ENCODE measurements at regions not wholly inside any gene's neighbourhood (a gene's known extent, or its start where the extent isn't known, plus 50 kb on each side); places are given as distances from the start of the nearest gene placed in this dataset.

DNA sequence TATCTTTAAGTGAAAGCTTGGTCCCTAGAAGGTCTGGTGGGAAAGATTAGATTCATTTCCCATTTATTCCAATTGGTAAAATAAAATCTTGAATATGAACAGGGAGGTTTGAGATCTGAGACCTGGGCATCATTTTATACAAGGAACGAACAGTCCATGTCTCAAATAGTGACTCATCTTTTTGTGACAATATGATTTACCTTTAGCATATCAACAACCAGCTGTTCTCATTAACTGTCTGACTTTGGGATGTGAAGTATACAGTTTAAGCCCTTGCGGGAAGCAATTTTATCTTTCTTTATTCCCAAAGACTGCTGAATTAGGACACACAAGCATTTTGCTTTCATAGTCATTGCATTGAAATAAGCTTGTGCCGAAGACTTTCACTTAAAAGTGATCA is 691.6 kb downstream of the ETS1 start:
- no peak for TF ChIP-seq SMC3 (conservative IDR thresholded peaks at IDR 0.05; ENCODE audit: poor library complexity)
- TF ChIP-seq MXI1 (conservative IDR thresholded peaks at IDR 0.05; ENCODE audit: poor library complexity, severe bottlenecking) = no peak
- no peak for TF ChIP-seq EZH2 (IDR thresholded peaks at IDR 0.05; ENCODE audit: borderline replicate concordance, insufficient read depth, low read length, poor library complexity, severe bottlenecking)
- TF ChIP-seq, protein P1, sequence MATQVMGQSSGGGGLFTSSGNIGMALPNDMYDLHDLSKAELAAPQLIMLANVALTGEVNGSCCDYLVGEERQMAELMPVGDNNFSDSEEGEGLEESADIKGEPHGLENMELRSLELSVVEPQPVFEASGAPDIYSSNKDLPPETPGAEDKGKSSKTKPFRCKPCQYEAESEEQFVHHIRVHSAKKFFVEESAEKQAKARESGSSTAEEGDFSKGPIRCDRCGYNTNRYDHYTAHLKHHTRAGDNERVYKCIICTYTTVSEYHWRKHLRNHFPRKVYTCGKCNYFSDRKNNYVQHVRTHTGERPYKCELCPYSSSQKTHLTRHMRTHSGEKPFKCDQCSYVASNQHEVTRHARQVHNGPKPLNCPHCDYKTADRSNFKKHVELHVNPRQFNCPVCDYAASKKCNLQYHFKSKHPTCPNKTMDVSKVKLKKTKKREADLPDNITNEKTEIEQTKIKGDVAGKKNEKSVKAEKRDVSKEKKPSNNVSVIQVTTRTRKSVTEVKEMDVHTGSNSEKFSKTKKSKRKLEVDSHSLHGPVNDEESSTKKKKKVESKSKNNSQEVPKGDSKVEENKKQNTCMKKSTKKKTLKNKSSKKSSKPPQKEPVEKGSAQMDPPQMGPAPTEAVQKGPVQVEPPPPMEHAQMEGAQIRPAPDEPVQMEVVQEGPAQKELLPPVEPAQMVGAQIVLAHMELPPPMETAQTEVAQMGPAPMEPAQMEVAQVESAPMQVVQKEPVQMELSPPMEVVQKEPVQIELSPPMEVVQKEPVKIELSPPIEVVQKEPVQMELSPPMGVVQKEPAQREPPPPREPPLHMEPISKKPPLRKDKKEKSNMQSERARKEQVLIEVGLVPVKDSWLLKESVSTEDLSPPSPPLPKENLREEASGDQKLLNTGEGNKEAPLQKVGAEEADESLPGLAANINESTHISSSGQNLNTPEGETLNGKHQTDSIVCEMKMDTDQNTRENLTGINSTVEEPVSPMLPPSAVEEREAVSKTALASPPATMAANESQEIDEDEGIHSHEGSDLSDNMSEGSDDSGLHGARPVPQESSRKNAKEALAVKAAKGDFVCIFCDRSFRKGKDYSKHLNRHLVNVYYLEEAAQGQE (IDR thresholded peaks at IDR 0.05; ENCODE audit: borderline replicate concordance) = no peak
- TF ChIP-seq EP300 (conservative IDR thresholded peaks at IDR 0.05; ENCODE audit: poor library complexity, severe bottlenecking) = no peak
- TF ChIP-seq RAD21 (conservative IDR thresholded peaks at IDR 0.05) = no peak
- no peak for TF ChIP-seq TAF1 (IDR thresholded peaks at IDR 0.05; ENCODE audit: low read depth)
- TF ChIP-seq, protein P2, sequence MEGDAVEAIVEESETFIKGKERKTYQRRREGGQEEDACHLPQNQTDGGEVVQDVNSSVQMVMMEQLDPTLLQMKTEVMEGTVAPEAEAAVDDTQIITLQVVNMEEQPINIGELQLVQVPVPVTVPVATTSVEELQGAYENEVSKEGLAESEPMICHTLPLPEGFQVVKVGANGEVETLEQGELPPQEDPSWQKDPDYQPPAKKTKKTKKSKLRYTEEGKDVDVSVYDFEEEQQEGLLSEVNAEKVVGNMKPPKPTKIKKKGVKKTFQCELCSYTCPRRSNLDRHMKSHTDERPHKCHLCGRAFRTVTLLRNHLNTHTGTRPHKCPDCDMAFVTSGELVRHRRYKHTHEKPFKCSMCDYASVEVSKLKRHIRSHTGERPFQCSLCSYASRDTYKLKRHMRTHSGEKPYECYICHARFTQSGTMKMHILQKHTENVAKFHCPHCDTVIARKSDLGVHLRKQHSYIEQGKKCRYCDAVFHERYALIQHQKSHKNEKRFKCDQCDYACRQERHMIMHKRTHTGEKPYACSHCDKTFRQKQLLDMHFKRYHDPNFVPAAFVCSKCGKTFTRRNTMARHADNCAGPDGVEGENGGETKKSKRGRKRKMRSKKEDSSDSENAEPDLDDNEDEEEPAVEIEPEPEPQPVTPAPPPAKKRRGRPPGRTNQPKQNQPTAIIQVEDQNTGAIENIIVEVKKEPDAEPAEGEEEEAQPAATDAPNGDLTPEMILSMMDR (IDR thresholded peaks at IDR 0.05; ENCODE audit: poor library complexity, severe bottlenecking) = no peak
- TF ChIP-seq POLR2AphosphoS5 (IDR thresholded peaks at IDR 0.05) = no peak
- Histone ChIP-seq H3F3A (ENCODE audit: insufficient read depth, low read length, poor library complexity, severe bottlenecking) (no peaks in the 10 kb centered on the region), H2AFZ (ENCODE audit: low read depth, low read length) (no peak overlapping the region), H3K36me3 (ENCODE audit: insufficient read depth, low read length) (no peaks in the 10 kb centered on the region), H3K4me2 (ENCODE audit: low read length) (no peak overlapping the region), H3K9me2 (ENCODE audit: insufficient read depth, low read length) (no peaks in the 10 kb centered on the region), H3K27ac (ENCODE audit: low read length) (no peak overlapping the region), H3K27me3 (ENCODE audit: insufficient read depth, low read depth, low read length) (no peaks in the 10 kb centered on the region), H3K9me3 (ENCODE audit: low read length) (no peaks in the 10 kb centered on the region), H4K20me1 (ENCODE audit: insufficient read depth) (no peaks in the 10 kb centered on the region), H3K4me3 (ENCODE audit: low read length) (no peak overlapping the region), H3K9ac (ENCODE audit: low read length) (no peak overlapping the region), H3K79me2 (replicated peaks; ENCODE audit: insufficient read depth, low read length) (no peaks in the 10 kb centered on the region)

DNA sequence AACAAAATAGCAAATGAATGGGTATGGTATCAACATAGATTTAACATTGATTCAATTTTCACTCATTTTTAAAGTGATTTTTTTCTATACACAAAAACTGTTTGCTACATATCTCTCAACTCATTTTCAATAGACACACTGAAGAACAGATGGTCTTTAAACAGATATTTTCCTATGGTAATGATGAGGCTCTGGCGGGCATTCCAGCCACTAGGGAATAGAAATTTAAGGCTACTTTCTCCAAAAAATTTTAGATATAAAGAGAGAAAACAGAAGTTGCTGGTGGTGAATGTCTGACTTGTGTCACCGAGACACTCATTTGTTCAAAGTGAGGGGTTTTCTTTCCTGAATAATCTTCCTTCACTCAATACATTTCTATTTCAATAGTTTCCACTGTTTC is 693.0 kb downstream of the ETS1 start:
- Histone ChIP-seq H4K20me1 (ENCODE audit: insufficient read depth) (no peaks in the 10 kb centered on the region), H3K36me3 (ENCODE audit: insufficient read depth, low read length) (no peaks in the 10 kb centered on the region), H3K9me2 (ENCODE audit: insufficient read depth, low read length) (no peaks in the 10 kb centered on the region), H3K4me3 (ENCODE audit: low read length) (no peak overlapping the region), H3K27ac (ENCODE audit: low read length) (no peak overlapping the region), H3K9me3 (ENCODE audit: low read length) (no peaks in the 10 kb centered on the region), H3F3A (ENCODE audit: insufficient read depth, low read length, poor library complexity, severe bottlenecking) (no peaks in the 10 kb centered on the region), H3K9ac (ENCODE audit: low read length) (no peak overlapping the region), H3K79me2 (replicated peaks; ENCODE audit: insufficient read depth, low read length) (no peaks in the 10 kb centered on the region), H3K27me3 (ENCODE audit: insufficient read depth, low read depth, low read length) (no peaks in the 10 kb centered on the region), H2AFZ (ENCODE audit: low read depth, low read length) (no peak overlapping the region), H3K4me2 (ENCODE audit: low read length) (no peak overlapping the region)
- TF ChIP-seq, protein P2 (IDR thresholded peaks at IDR 0.05; ENCODE audit: poor library complexity, severe bottlenecking) = no peak
- TF ChIP-seq MXI1 (conservative IDR thresholded peaks at IDR 0.05; ENCODE audit: poor library complexity, severe bottlenecking) = no peak
- no peak for TF ChIP-seq EP300 (conservative IDR thresholded peaks at IDR 0.05; ENCODE audit: poor library complexity, severe bottlenecking)
- TF ChIP-seq RAD21 (conservative IDR thresholded peaks at IDR 0.05) = no peak
